Activated naive CD8-positive, alpha-beta T cell treated with anti-CD3 and anti-CD28 coated beads for 36 hours (primary cell): ENCODE measurements at regions not wholly inside any gene's neighbourhood (a gene's known extent, or its start where the extent isn't known, plus 50 kb on each side); places are given as distances from the start of the nearest gene placed in this dataset.

Experiments
- DNase-seq: peaks from one replicate; pipeline ENCODE4 v3.0.0; 2021
- H3K27ac Mint-ChIP-seq: one replicate; pipeline ENCODE4 v1.8.0; 2022; ENCODE audit warnings: mild to moderate bottlenecking, moderate library complexity, mixed read lengths
- H3K27me3 Mint-ChIP-seq: one replicate; pipeline ENCODE4 v1.8.0; 2022; ENCODE audit warnings: mild to moderate bottlenecking, mixed read lengths
- H3K36me3 Mint-ChIP-seq: one replicate; pipeline ENCODE4 v1.8.0; 2021; ENCODE audit warnings: mild to moderate bottlenecking, mixed read lengths
- H3K4me1 Mint-ChIP-seq: one replicate; pipeline ENCODE4 v1.8.0; 2021; ENCODE audit warnings: mixed read lengths
- H3K4me3 Mint-ChIP-seq: one replicate; pipeline ENCODE4 v1.8.0; 2022; ENCODE audit warnings: mild to moderate bottlenecking, moderate library complexity, mixed read lengths
- H3K9me3 Mint-ChIP-seq: one replicate; pipeline ENCODE4 v1.8.0; 2022; ENCODE audit warnings: mixed read lengths

- Mint-ChIP-seq H3K36me3 (no peaks in the 10 kb centered on the region), H3K27ac (no peak overlapping the region), H3K27me3 (no peaks in the 10 kb centered on the region), H3K9me3 (no peaks in the 10 kb centered on the region), H3K4me3 (no peak overlapping the region), H3K4me1 (peaks cover 3% of the 10 kb centered on the region)
- no peak for DNase-seq
Measured at GRCh38 chr14:65153101-65153500, 50.8 kb upstream of the MAX start.

GRCh38 chr14:65156568-65157366 lies 54.5 kb upstream of the MAX start:
- H3K27ac Mint-ChIP-seq: no peak overlapping the region
- no peak overlapping the region for H3K4me3 Mint-ChIP-seq
- H3K4me1 Mint-ChIP-seq: peaks cover 18% of the 10 kb centered on the region
- H3K9me3 Mint-ChIP-seq: no peaks in the 10 kb centered on the region
- no peak for DNase-seq
- H3K27me3 Mint-ChIP-seq: no peaks in the 10 kb centered on the region
- no peaks in the 10 kb centered on the region for H3K36me3 Mint-ChIP-seq

GRCh38 chr14:65159281-65160062 lies 57.2 kb upstream of the MAX start:
- Mint-ChIP-seq H3K4me3 (no peak overlapping the region), H3K27me3 (no peaks in the 10 kb centered on the region), H3K36me3 (no peaks in the 10 kb centered on the region)

GRCh38 chr14:65160091-65160490 lies 57.8 kb upstream of the MAX start:
- peaks cover 18% of the 10 kb centered on the region for H3K4me1 Mint-ChIP-seq

More at GRCh38 chr14:65159281-65160062, 57.2 kb upstream of the MAX start:
- DNase-seq: no peak
- no peak overlapping the region for H3K27ac Mint-ChIP-seq
- peaks cover 18% of the 10 kb centered on the region for H3K4me1 Mint-ChIP-seq
- no peaks in the 10 kb centered on the region for H3K9me3 Mint-ChIP-seq

GRCh38 chr14:65162031-65162430 lies 59.7 kb upstream of the MAX start:
- DNase-seq: no peak
- H3K27ac Mint-ChIP-seq: no peak overlapping the region
- no peaks in the 10 kb centered on the region for H3K9me3 Mint-ChIP-seq
- peaks cover 15% of the 10 kb centered on the region for H3K4me1 Mint-ChIP-seq
- H3K27me3 Mint-ChIP-seq: no peaks in the 10 kb centered on the region
- H3K36me3 Mint-ChIP-seq: no peaks in the 10 kb centered on the region
- no peak overlapping the region for H3K4me3 Mint-ChIP-seq

More at GRCh38 chr14:65160091-65160490, 57.8 kb upstream of the MAX start:
- Mint-ChIP-seq H3K9me3 (no peaks in the 10 kb centered on the region), H3K4me3 (no peak overlapping the region), H3K36me3 (no peaks in the 10 kb centered on the region), H3K27ac (no peak overlapping the region), H3K27me3 (no peaks in the 10 kb centered on the region)
- no peak for DNase-seq

- DNase-seq: peak; percentile 28
- Mint-ChIP-seq H3K4me1 (peaks cover 20% of the 10 kb centered on the region), H3K4me3 (no peak overlapping the region), H3K27ac (no peak overlapping the region), H3K27me3 (no peaks in the 10 kb centered on the region), H3K9me3 (no peaks in the 10 kb centered on the region), H3K36me3 (no peaks in the 10 kb centered on the region)
Measured at GRCh38 chr14:65164068-65164824, 61.9 kb upstream of the MAX start.

- Mint-ChIP-seq H3K4me3 (no peak overlapping the region), H3K27me3 (peaks cover 3% of the 10 kb centered on the region), H3K27ac (no peak overlapping the region), H3K4me1 (peaks cover 19% of the 10 kb centered on the region), H3K36me3 (no peaks in the 10 kb centered on the region), H3K9me3 (no peaks in the 10 kb centered on the region)
- DNase-seq: no peak
Measured at GRCh38 chr14:65164825-65165135, 62.5 kb upstream of the MAX start.

GRCh38 chr14:65167072-65167645 lies 64.8 kb upstream of the MAX start:
- H3K36me3 Mint-ChIP-seq: no peaks in the 10 kb centered on the region
- H3K27me3 Mint-ChIP-seq: peaks cover 15% of the 10 kb centered on the region
- peak; percentile 20 for DNase-seq
- H3K4me3 Mint-ChIP-seq: no peak overlapping the region
- peaks cover 19% of the 10 kb centered on the region for H3K4me1 Mint-ChIP-seq
- no peaks in the 10 kb centered on the region for H3K9me3 Mint-ChIP-seq
- H3K27ac Mint-ChIP-seq: no peak overlapping the region

GRCh38 chr14:65168840-65169239 lies 66.5 kb upstream of the MAX start:
- H3K4me3 Mint-ChIP-seq: no peak overlapping the region
- DNase-seq: no peak
- no peak overlapping the region for H3K27ac Mint-ChIP-seq
- peaks cover 19% of the 10 kb centered on the region for H3K4me1 Mint-ChIP-seq
- H3K9me3 Mint-ChIP-seq: no peaks in the 10 kb centered on the region
- H3K36me3 Mint-ChIP-seq: no peaks in the 10 kb centered on the region
- peaks cover 20% of the 10 kb centered on the region for H3K27me3 Mint-ChIP-seq

GRCh38 chr14:65169351-65169750 lies 67.0 kb upstream of the MAX start:
- Mint-ChIP-seq H3K27ac (no peak overlapping the region), H3K4me3 (no peak overlapping the region)

GRCh38 chr14:65170318-65170717 lies 68.0 kb upstream of the MAX start:
- Mint-ChIP-seq H3K9me3 (no peaks in the 10 kb centered on the region), H3K4me3 (peak overlapping the region; percentile 74), H3K27ac (peak overlapping the region; percentile 51), H3K4me1 (peaks cover 19% of the 10 kb centered on the region), H3K27me3 (peaks cover 20% of the 10 kb centered on the region), H3K36me3 (no peaks in the 10 kb centered on the region)
- no peak for DNase-seq

More at GRCh38 chr14:65169351-65169750, 67.0 kb upstream of the MAX start:
- Mint-ChIP-seq H3K9me3 (no peaks in the 10 kb centered on the region), H3K36me3 (no peaks in the 10 kb centered on the region), H3K4me1 (peaks cover 19% of the 10 kb centered on the region), H3K27me3 (peaks cover 20% of the 10 kb centered on the region)
- peak; percentile 29 for DNase-seq

- no peaks in the 10 kb centered on the region for H3K9me3 Mint-ChIP-seq
- peak; percentile 61 for DNase-seq
- peak overlapping the region; percentile 36 for H3K27ac Mint-ChIP-seq
Measured at GRCh38 chr14:65170768-65171507, 68.6 kb upstream of the MAX start.

GRCh38 chr14:65173973-65174693 lies 71.8 kb upstream of the MAX start:
- no peak overlapping the region for H3K4me3 Mint-ChIP-seq
- no peaks in the 10 kb centered on the region for H3K9me3 Mint-ChIP-seq
- peaks cover 19% of the 10 kb centered on the region for H3K4me1 Mint-ChIP-seq
- H3K36me3 Mint-ChIP-seq: no peaks in the 10 kb centered on the region
- DNase-seq: no peak
- no peak overlapping the region for H3K27ac Mint-ChIP-seq
- peaks cover 20% of the 10 kb centered on the region for H3K27me3 Mint-ChIP-seq

More at GRCh38 chr14:65170768-65171507, 68.6 kb upstream of the MAX start:
- Mint-ChIP-seq H3K36me3 (no peaks in the 10 kb centered on the region), H3K4me1 (peaks cover 19% of the 10 kb centered on the region), H3K27me3 (peaks cover 20% of the 10 kb centered on the region), H3K4me3 (peak overlapping the region; percentile 74)

- Mint-ChIP-seq H3K9me3 (no peaks in the 10 kb centered on the region), H3K4me1 (peaks cover 20% of the 10 kb centered on the region), H3K27me3 (peaks cover 17% of the 10 kb centered on the region), H3K27ac (no peak overlapping the region), H3K4me3 (no peak overlapping the region), H3K36me3 (no peaks in the 10 kb centered on the region)
- no peak for DNase-seq
Measured at GRCh38 chr14:65174783-65175182, 72.5 kb upstream of the MAX start.
